GM12878 (cell line): ENCODE measurements at regions not wholly inside any gene's neighbourhood (a gene's known extent, or its start where the extent isn't known, plus 50 kb on each side); places are given as distances from the start of the nearest gene placed in this dataset.

ENCODE experiments used
- ATAC-seq: fragments of 200-7000 bp; cut with Tn5 transposase; 3 replicates; pipeline ENCODE4 v1.9.1; 2020; ENCODE audit warnings: mild to moderate bottlenecking, moderate library complexity
- BruUV-seq: library from RNA; stranded (reverse); fragments of 400-500 nt; replicated peaks from 2 replicates; lab custom pipeline; 2021; lab: Mats Ljungman, UMichigan
- CTCF ChIA-PET: fragments of 300-600 bp; sonication (Branson Sonifier 250); formaldehyde crosslinking; extraction: SDS; loops from one replicate; lab custom pipeline; 2021; ENCODE audit warnings: inconsistent platforms; lab: Yijun Ruan, JAX
- POLR2A ChIA-PET: fragments of 350-600 bp; formaldehyde crosslinking; extraction: SDS; loops from one replicate; lab custom pipeline; 2021; ENCODE audit warnings: inconsistent platforms; lab: Charles Lee
- RAD21 ChIA-PET: fragments of 300-600 bp; sonication (Branson Sonifier 250); formaldehyde crosslinking; loops from one replicate; lab custom pipeline; 2023; ENCODE audit warnings: antibody characterized with exemption; ENCODE audit not compliant: unreplicated experiment; lab: Charles Lee
- SMC1A ChIA-PET: fragments of 300-600 bp; sonication (Branson Sonifier 250); formaldehyde crosslinking; loops from one replicate; lab custom pipeline; 2023; ENCODE audit not compliant: unreplicated experiment, uncharacterized antibody; lab: Charles Lee
- DNase-seq: peaks from one replicate; pipeline ENCODE4 v3.0.0-alpha.2; 2011; ENCODE audit warnings: low read depth, low spot score
- FAIRE-seq: peaks from 3 replicates; lab custom pipeline; 2011; peaks lifted over from hg19 to GRCh38; lab: Jason Lieb, UNC
- H2AFZ ChIP-seq: 2 replicates; pipeline ENCODE4 v1.6.0; 2011; ENCODE audit warnings: low read depth, low read length, control low read depth; ENCODE audit not compliant: control insufficient read depth
- H3K27ac ChIP-seq: 2 replicates; pipeline ENCODE4 v1.5.1; 2011; ENCODE audit warnings: control low read depth; ENCODE audit not compliant: control insufficient read depth, insufficient read depth
- H3K27me3 ChIP-seq, 2 experiments: replicated peaks in 1 of 2; 2 replicates each; pipeline versions ENCODE4 v1.6.0 to v1.6.1; 2011; ENCODE audit warnings: low read length in 1 of 2; ENCODE audit not compliant: control insufficient read depth in 2 of 2, insufficient read depth in 2 of 2
- H3K36me3 ChIP-seq, 2 experiments: 2 replicates each; pipeline ENCODE4 v1.5.1; 2011; ENCODE audit warnings: low read length in 1 of 2; ENCODE audit not compliant: control insufficient read depth in 2 of 2, insufficient read depth in 2 of 2
- H3K4me1 ChIP-seq: 2 replicates; pipeline ENCODE4 v1.6.1; 2011; ENCODE audit warnings: mild to moderate bottlenecking, low read length, moderate library complexity, mixed read lengths; ENCODE audit not compliant: control insufficient read depth, insufficient read depth
- H3K4me2 ChIP-seq: 2 replicates; pipeline ENCODE4 v1.6.0; 2011; ENCODE audit warnings: control low read depth; ENCODE audit not compliant: control insufficient read depth, insufficient read depth
- H3K4me3 ChIP-seq: fragments of 200-600 bp; sonication (generic); 2 replicates; pipeline ENCODE4 v1.5.1; 2016
- H3K79me2 ChIP-seq: 2 replicates; pipeline ENCODE4 v1.6.0; 2011; ENCODE audit warnings: low read length; ENCODE audit not compliant: control insufficient read depth, insufficient read depth
- H3K9ac ChIP-seq: 2 replicates; pipeline ENCODE4 v1.8.0; 2011; ENCODE audit warnings: low read length, control low read depth, mixed read lengths; ENCODE audit not compliant: control insufficient read depth, insufficient read depth
- H3K9me3 ChIP-seq: replicated peaks from 3 replicates; pipeline ENCODE4 v1.5.1; 2011; ENCODE audit warnings: mild to moderate bottlenecking, low read length; ENCODE audit not compliant: control insufficient read depth, insufficient read depth
- H4K20me1 ChIP-seq: 2 replicates; pipeline ENCODE4 v1.6.0; 2011; ENCODE audit not compliant: control insufficient read depth, insufficient read depth
- ATF2 ChIP-seq: IDR thresholded peaks from 2 replicates; pipeline ENCODE4 v1.6.1; 2012; ENCODE audit warnings: low read length, inconsistent platforms
- CHD2 ChIP-seq: IDR thresholded peaks from 2 replicates; pipeline ENCODE4 v1.6.1; 2011; ENCODE audit warnings: low read depth, low read length, improper control_type of control experiment, borderline replicate concordance
- EP300 ChIP-seq, 2 experiments: fragments of 150-350 bp in 1 of 2; IDR thresholded peaks; 2 replicates each; pipeline ENCODE4 v1.6.1; 2011 to 2012; ENCODE audit warnings: low read depth in 2 of 2, low read length in 2 of 2, borderline replicate concordance in 1 of 2, improper control_type of control experiment in 1 of 2, inconsistent platforms in 1 of 2; ENCODE audit not compliant: control insufficient read depth in 1 of 2
- FOXM1 ChIP-seq: IDR thresholded peaks from 2 replicates; pipeline ENCODE4 v1.6.1; 2012; ENCODE audit warnings: low read depth, mild to moderate bottlenecking, inconsistent platforms, low read length, moderate library complexity
- GABPA ChIP-seq: IDR thresholded peaks from 2 replicates; pipeline ENCODE4 v1.6.1; 2014; ENCODE audit warnings: antibody characterized with exemption, low read depth, mild to moderate bottlenecking, inconsistent platforms
- KLF5 ChIP-seq: fragments of 450-650 bp; IDR thresholded peaks from 2 replicates; pipeline ENCODE4 v1.6.1; 2014; ENCODE audit warnings: mild to moderate bottlenecking; ENCODE audit not compliant: partially characterized antibody
- NFIC ChIP-seq: IDR thresholded peaks from 2 replicates; pipeline ENCODE4 v1.6.1; 2012; ENCODE audit warnings: low read depth, mild to moderate bottlenecking, inconsistent platforms, low read length, moderate library complexity
- PBX3 ChIP-seq: IDR thresholded peaks from 2 replicates; pipeline ENCODE4 v1.6.1; 2011; ENCODE audit warnings: mild to moderate bottlenecking, low read depth, low read length, moderate library complexity; ENCODE audit not compliant: insufficient replicate concordance
- RFX5 ChIP-seq: IDR thresholded peaks from 2 replicates; pipeline ENCODE4 v1.6.1; 2011; ENCODE audit warnings: low read depth, low read length, improper control_type of control experiment
- TCF3 ChIP-seq: IDR thresholded peaks from 2 replicates; pipeline ENCODE4 v1.6.1; 2012; ENCODE audit warnings: low read depth, mild to moderate bottlenecking, low read length, borderline replicate concordance; ENCODE audit not compliant: insufficient read depth
- USF1 ChIP-seq: IDR thresholded peaks from 2 replicates; pipeline ENCODE4 v1.6.1; 2011; ENCODE audit warnings: borderline replicate concordance, low read depth, mild to moderate bottlenecking, moderate library complexity, mixed read lengths, low read length; ENCODE audit not compliant: insufficient read depth; ENCODE audit errors: extremely low read length
- YBX1 ChIP-seq: fragments of 450-650 bp; IDR thresholded peaks from 2 replicates; pipeline ENCODE4 v1.6.1; 2016; ENCODE audit warnings: antibody characterized with exemption
- WGBS: methylation state at CpG from one replicate; pipeline ENCODE4 v1.1.6; 2016; ENCODE audit warnings: low lambda C conversion rate; ENCODE audit not compliant: insufficient replicate concordance, insufficient coverage; ENCODE audit errors: missing lambda C conversion rate; 5-methylcytosine and 5-hydroxymethylcytosine counted together
- in situ Hi-C: fragments of 300-500 bp; cut with MboI; formaldehyde crosslinking; loops from 9 replicates; pipeline ENCODE4 v1.14.3; 2018; ENCODE audit warnings: mixed read lengths
- intact Hi-C: fragments of 100-400 bp; cut with micrococcal nuclease; formaldehyde crosslinking; loops from one replicate; pipeline ENCODE4 v1.14.2; 2022; ENCODE audit not compliant: unreplicated experiment

GRCh38 chr9:7975336-7975735 is 175.8 kb upstream of the DMAC1 start:
- H3K9me3 ChIP-seq = no peaks in the 10 kb centered on the region
- RAD21 ChIA-PET = no interaction called here
- H3K4me2 ChIP-seq = no peak overlapping the region
- CTCF ChIA-PET = no interaction called here
- 94% methylated on average over 5 of the region's 5 CpGs for WGBS
- TF ChIP-seq RFX5 = no peak
- no peak for TF ChIP-seq GABPA
- TF ChIP-seq CHD2 = no peak
- TF ChIP-seq PBX3 = no peak
- TF ChIP-seq FOXM1 = no peak
- TF ChIP-seq YBX1 = no peak
- TF ChIP-seq KLF5 = no peak
- no peak for TF ChIP-seq USF1
- no peak for TF ChIP-seq ATF2
- no peak for TF ChIP-seq TCF3
- no peak for TF ChIP-seq EP300 (IDR thresholded peaks at IDR 0.05; ENCODE audit: borderline replicate concordance in 1 of 2, control insufficient read depth in 1 of 2, low read depth in 2 of 2, low read length in 2 of 2)
- TF ChIP-seq NFIC = no peak
- SMC1A ChIA-PET = interaction anchor here (1.0 to 2.8 kb wide), 2 partner anchors 14 to 73 kb away, joined by 3 to 7 read pairs; no protein-coding TSS in a partner anchor
- intact Hi-C loops = loop anchor here (5.0 to 10.0 kb wide), 2 partner anchors 178 to 681 kb away; partner anchors contain the start of gene DMAC1
- in situ Hi-C loops = loop anchor here (10.0 kb wide), 2 partner anchors 181 to 681 kb away; partner anchors contain the start of gene DMAC1
- no peak for ATAC-seq
- BruUV-seq = no TSS peak
- no peak overlapping the region; the same call in 1 of the 2 replicates for H3K27ac ChIP-seq
- no peak overlapping the region for H3K9ac ChIP-seq
- no peak for DNase-seq
- no peak overlapping the region for H2AFZ ChIP-seq
- POLR2A ChIA-PET = no interaction called here
- H3K27me3 ChIP-seq = no peaks in the 10 kb centered on the region
- H4K20me1 ChIP-seq = no peaks in the 10 kb centered on the region
- FAIRE-seq = no peak
- no peaks in the 10 kb centered on the region for H3K36me3 ChIP-seq
- H3K4me3 ChIP-seq = no peak overlapping the region
- peaks cover 38% of the 10 kb centered on the region for H3K4me1 ChIP-seq
- no peaks in the 10 kb centered on the region for H3K79me2 ChIP-seq
